IMR-90 (cell line): ENCODE measurements at regions not wholly inside any gene's neighbourhood (a gene's known extent, or its start where the extent isn't known, plus 50 kb on each side); places are given as distances from the start of the nearest gene placed in this dataset.
A peak's percentile ranks its signal among the peaks of the same experiment; 100 is the strongest.

ENCODE experiments used
- ATAC-seq: fragments of 200-7000 bp; cut with Tn5 transposase; 2 replicates; pipeline ENCODE4 v1.9.1; 2020; ENCODE audit warnings: low read depth, mild to moderate bottlenecking, moderate library complexity
- BruUV-seq: library from RNA; stranded (reverse); fragments of 400-500 nt; replicated peaks from 2 replicates; lab custom pipeline; 2021; lab: Mats Ljungman, UMichigan
- CTCF ChIA-PET: fragments of 300-600 bp; formaldehyde crosslinking; extraction: SDS; loops from one replicate; lab custom pipeline; 2021; ENCODE audit warnings: antibody characterized with exemption; lab: Yijun Ruan, JAX
- POLR2A ChIA-PET: fragments of 300-600 bp; sonication (Branson Sonifier 250); formaldehyde crosslinking; loops from one replicate; lab custom pipeline; 2022; ENCODE audit warnings: antibody characterized with exemption; ENCODE audit not compliant: unreplicated experiment; lab: Charles Lee
- DNase-seq: peaks from one replicate; pipeline ENCODE4 v3.0.0; 2013
- H2AFZ ChIP-seq: replicated peaks from 2 replicates; pipeline ENCODE3; 2013; ENCODE audit warnings: low read length, mild to moderate bottlenecking; ENCODE audit not compliant: poor library complexity
- H2AK5ac ChIP-seq: 2 replicates; pipeline ENCODE4 v1.6.1; 2013; ENCODE audit warnings: low read depth, low read length, inconsistent platforms
- H2AK9ac ChIP-seq: replicated peaks from 2 replicates; pipeline ENCODE3; 2013; ENCODE audit warnings: mild to moderate bottlenecking, low read depth, low read length, moderate library complexity; ENCODE audit not compliant: poor library complexity
- H2BK120ac ChIP-seq: 2 replicates; pipeline ENCODE4 v1.6.1; 2013; ENCODE audit warnings: low read depth, low read length, inconsistent platforms
- H2BK15ac ChIP-seq: 3 replicates; pipeline ENCODE4 v1.6.1; 2013; ENCODE audit warnings: low read depth, low read length, inconsistent platforms
- H2BK20ac ChIP-seq: 2 replicates; pipeline ENCODE4 v1.6.1; 2013; ENCODE audit warnings: low read depth, mild to moderate bottlenecking, inconsistent platforms, low read length, moderate library complexity
- H2BK5ac ChIP-seq: 2 replicates; pipeline ENCODE4 v1.6.1; 2013; ENCODE audit warnings: mild to moderate bottlenecking, low read depth, low read length, inconsistent platforms; ENCODE audit not compliant: poor library complexity, severe bottlenecking
- H3K14ac ChIP-seq: replicated peaks from 2 replicates; pipeline ENCODE4 v1.6.1; 2013; ENCODE audit warnings: low read depth, low read length, inconsistent platforms
- H3K18ac ChIP-seq: 2 replicates; pipeline ENCODE4 v1.6.1; 2013; ENCODE audit warnings: low read depth, low read length, control low read depth
- H3K23ac ChIP-seq: 2 replicates; pipeline ENCODE4 v1.6.1; 2013; ENCODE audit warnings: low read depth, low read length, inconsistent platforms
- H3K27ac ChIP-seq: 2 replicates; pipeline ENCODE4 v1.5.1; 2013; ENCODE audit warnings: mild to moderate bottlenecking, control low read depth, low read length; ENCODE audit not compliant: insufficient read depth
- H3K27me3 ChIP-seq: 2 replicates; pipeline ENCODE4 v1.6.1; 2013; ENCODE audit warnings: low read length; ENCODE audit not compliant: control insufficient read depth, insufficient read depth
- H3K36me3 ChIP-seq: 2 replicates; pipeline ENCODE4 v1.6.1; 2013; ENCODE audit warnings: low read length, mixed read lengths; ENCODE audit not compliant: control insufficient read depth, insufficient read depth
- H3K4ac ChIP-seq: 2 replicates; pipeline ENCODE4 v1.6.1; 2013; ENCODE audit warnings: low read depth, low read length, inconsistent platforms
- H3K4me1 ChIP-seq: 2 replicates; pipeline ENCODE4 v1.6.1; 2013; ENCODE audit warnings: low read length, mixed read lengths; ENCODE audit not compliant: control insufficient read depth, insufficient read depth
- H3K4me2 ChIP-seq: 2 replicates; pipeline ENCODE4 v1.6.1; 2013; ENCODE audit warnings: low read depth, mild to moderate bottlenecking, control low read depth, low read length, moderate library complexity
- H3K4me3 ChIP-seq: 2 replicates; pipeline ENCODE4 v1.5.1; 2013; ENCODE audit warnings: low read depth, mild to moderate bottlenecking, control low read depth, low read length, moderate library complexity; ENCODE audit not compliant: insufficient read depth
- H3K56ac ChIP-seq: 2 replicates; pipeline ENCODE4 v1.6.1; 2013; ENCODE audit warnings: low read length, inconsistent platforms; ENCODE audit not compliant: insufficient read depth; ENCODE audit errors: extremely low read depth
- H3K79me1 ChIP-seq, 2 experiments: 2 replicates each; pipeline ENCODE4 v1.6.1; 2013; ENCODE audit warnings: low read length in 2 of 2, inconsistent platforms in 1 of 2, low read depth in 1 of 2
- H3K9ac ChIP-seq: 2 replicates; pipeline ENCODE4 v1.6.1; 2013; ENCODE audit warnings: low read depth, low read length, control low read depth
- H3K9me1 ChIP-seq: 2 replicates; pipeline ENCODE4 v1.6.1; 2013; ENCODE audit warnings: low read length, inconsistent platforms; ENCODE audit not compliant: insufficient read depth
- H3K9me3 ChIP-seq: 2 replicates; pipeline ENCODE4 v1.6.1; 2013; ENCODE audit warnings: low read length; ENCODE audit not compliant: control insufficient read depth, insufficient read depth
- H4K20me1 ChIP-seq: 2 replicates; pipeline ENCODE4 v1.6.1; 2013; ENCODE audit warnings: low read length, inconsistent platforms; ENCODE audit not compliant: insufficient read depth
- H4K5ac ChIP-seq: 2 replicates; pipeline ENCODE4 v1.6.1; 2013; ENCODE audit warnings: mild to moderate bottlenecking, low read depth, low read length, control low read depth
- H4K8ac ChIP-seq, 2 experiments: 2 replicates each; pipeline ENCODE4 v1.6.1; 2013; ENCODE audit warnings: low read depth in 2 of 2, low read length in 2 of 2, control low read depth in 1 of 2, inconsistent platforms in 1 of 2
- H4K91ac ChIP-seq: 2 replicates; pipeline ENCODE4 v1.6.1; 2013; ENCODE audit warnings: low read depth, low read length, inconsistent platforms; ENCODE audit not compliant: insufficient read depth
- MXI1 ChIP-seq: IDR thresholded peaks from 2 replicates; pipeline ENCODE4 v1.6.1; 2012; ENCODE audit warnings: low read depth, mild to moderate bottlenecking, low read length, moderate library complexity, borderline replicate concordance
- WGBS, 2 experiments: methylation state at CpG; one replicate each; pipeline versions ENCODE4 v1.1.5 to v1.1.7; 2013; ENCODE audit warnings: missing lambda C conversion rate in 2 of 2; ENCODE audit not compliant: insufficient read length in 1 of 2; ENCODE audit errors: extremely low coverage in 2 of 2; 5-methylcytosine and 5-hydroxymethylcytosine counted together
- dilution Hi-C: fragments of 300-500 bp; cut with HindIII; formaldehyde crosslinking; loops from one replicate; pipeline ENCODE4 v1.14.3; 2018; ENCODE audit warnings: low sequenced_read_pairs; ENCODE audit not compliant: unreplicated experiment
- in situ Hi-C: fragments of 300-500 bp; cut with MboI; formaldehyde crosslinking; loops from 3 replicates; pipeline ENCODE4 v1.14.3; 2019; ENCODE audit warnings: low sequenced_read_pairs, inconsistent platforms, mixed read lengths
- intact Hi-C: fragments of 100-400 bp; cut with micrococcal nuclease; formaldehyde crosslinking; loops from 2 replicates; pipeline ENCODE4 v1.10.0; 2022

DNA sequence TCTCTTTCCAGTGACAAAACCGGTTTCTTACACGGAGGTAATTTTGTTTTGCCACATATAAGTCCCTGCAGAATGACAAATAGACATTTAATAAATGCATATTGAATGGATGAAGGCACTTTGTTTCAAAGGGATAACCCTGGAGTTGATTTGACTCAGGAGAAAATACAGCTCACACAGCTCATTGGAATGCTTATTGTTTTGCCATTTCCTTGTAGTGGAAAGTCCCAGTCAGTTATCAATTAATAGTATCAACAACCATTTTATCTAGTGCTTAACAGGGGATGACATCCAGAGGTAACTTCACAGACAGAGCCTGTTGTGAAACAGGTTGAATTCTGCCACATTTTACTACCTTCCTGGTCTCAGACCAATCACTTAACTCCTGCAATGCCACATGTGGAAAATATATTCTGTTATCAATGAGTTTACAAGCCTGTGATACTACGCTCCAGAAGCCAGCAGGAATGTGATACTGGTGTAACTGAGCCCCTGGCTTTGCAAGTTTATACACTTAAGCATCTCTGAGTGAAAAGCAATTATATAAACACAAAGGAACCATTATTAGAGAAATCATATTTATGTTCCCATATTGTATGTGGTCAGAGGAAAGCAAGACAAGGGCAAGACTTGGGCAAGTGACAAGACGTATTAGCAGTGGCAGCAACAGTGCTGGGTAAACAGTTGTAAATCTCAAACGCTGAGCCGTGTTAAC is 123.1 kb upstream of the ANKRD55 start:
- Histone ChIP-seq H3K23ac (0 out of 2 replicates have a peak overlapping the region, but pooled peaks have one; percentile 22), H2BK120ac (no peak overlapping the region), H2BK15ac (peak overlapping the region; percentile 30; the same call in 1 of the 3 replicates), H3K18ac (no peak overlapping the region), H3K36me3 (no peaks in the 10 kb centered on the region), H2AK9ac (no peak overlapping the region), H2AFZ (no peak overlapping the region), H3K4me3 (no peak overlapping the region), H3K79me1 (no peaks in the 10 kb centered on the region), H4K5ac (peak overlapping the region; percentile 29; the same call in 1 of the 2 replicates), H2BK20ac (no peak overlapping the region), H3K9me3 (no peaks in the 10 kb centered on the region), H3K27ac (no peak overlapping the region), H3K4ac (no peak overlapping the region), H2BK5ac (no peak overlapping the region), H3K27me3 (no peaks in the 10 kb centered on the region), H4K91ac (no peak overlapping the region), H3K14ac (no peak overlapping the region), H4K20me1 (no peaks in the 10 kb centered on the region), H3K4me1 (peaks cover 4% of the 10 kb centered on the region), H3K9ac (no peak overlapping the region), H3K4me2 (no peak overlapping the region), H2AK5ac (no peak overlapping the region; the same call in 1 of the 2 replicates), H4K8ac (no peak overlapping the region), H3K9me1 (no peaks in the 10 kb centered on the region), H3K56ac (no peak overlapping the region)
- ATAC-seq (no peak), DNase-seq (peak; percentile 14)
- dilution Hi-C loops, result no loop called here
- intact Hi-C loops, result loop anchor here (5.0 kb wide), 2 partner anchors 51 to 121 kb away; no protein-coding TSS in a partner anchor
- ChIA-PET POLR2A (interaction anchor here (0.8 kb wide), 1 partner anchor 39 kb away, joined by 4 read pairs; no protein-coding TSS in a partner anchor), CTCF (no interaction called here)
- in situ Hi-C loops, result no loop called here
- no TSS peak for BruUV-seq
- WGBS, 2 experiments, result no CpG with 5 or more reads among the region's 6 CpGs
- no peak for TF ChIP-seq MXI1
